ENCODE measurements at regions not wholly inside any gene's neighbourhood (a gene's known extent, or its start where the extent isn't known, plus 50 kb on each side); places are given as distances from the start of the nearest gene placed in this dataset.

GRCh38 chr6:147903321-147903720, 394.8 kb downstream of the SAMD5 start:
- Histone ChIP-seq H4K8ac (ENCODE audit: low read depth in 2 of 2, low read length in 2 of 2) (no peak overlapping the region), H3K56ac (ENCODE audit: extremely low read depth, insufficient read depth, low read length) (no peak overlapping the region), H3K4ac (ENCODE audit: low read depth, low read length) (no peak overlapping the region), H2BK5ac (ENCODE audit: low read depth, low read length, poor library complexity, severe bottlenecking) (no peak overlapping the region), H2AK5ac (ENCODE audit: low read depth, low read length) (no peak overlapping the region), H2BK15ac (ENCODE audit: low read depth, low read length) (no peak overlapping the region), H3K9me3 (ENCODE audit: control insufficient read depth, insufficient read depth, low read length) (no peaks in the 10 kb centered on the region), H4K20me1 (ENCODE audit: insufficient read depth, low read length) (no peaks in the 10 kb centered on the region), H3K18ac (ENCODE audit: low read depth, low read length) (no peak overlapping the region), H3K4me3 (ENCODE audit: insufficient read depth, low read depth, low read length) (no peak overlapping the region), H3K9ac (ENCODE audit: low read depth, low read length) (no peak overlapping the region), H3K23ac (ENCODE audit: low read depth, low read length) (no peak overlapping the region), H3K9me1 (ENCODE audit: insufficient read depth, low read length) (no peaks in the 10 kb centered on the region), H2AK9ac (replicated peaks; ENCODE audit: low read depth, low read length, poor library complexity) (no peak overlapping the region), H2BK120ac (ENCODE audit: low read depth, low read length) (no peak overlapping the region), H4K5ac (ENCODE audit: low read depth, low read length) (no peak overlapping the region), H4K91ac (ENCODE audit: insufficient read depth, low read depth, low read length) (no peak overlapping the region), H3K79me1 (ENCODE audit: low read depth in 1 of 2, low read length in 2 of 2) (no peaks in the 10 kb centered on the region), H3K4me2 (ENCODE audit: low read depth, low read length) (no peak overlapping the region), H3K14ac (replicated peaks; ENCODE audit: low read depth, low read length) (no peak overlapping the region), H3K27ac (ENCODE audit: insufficient read depth, low read length) (no peak overlapping the region), H3K36me3 (ENCODE audit: control insufficient read depth, insufficient read depth, low read length) (no peaks in the 10 kb centered on the region), H3K4me1 (ENCODE audit: control insufficient read depth, insufficient read depth, low read length) (no peaks in the 10 kb centered on the region), H2BK20ac (ENCODE audit: low read depth, low read length) (no peak overlapping the region), H2AFZ (replicated peaks; ENCODE audit: low read length, poor library complexity) (no peak overlapping the region), H3K27me3 (ENCODE audit: control insufficient read depth, insufficient read depth, low read length) (no peaks in the 10 kb centered on the region)
- in situ Hi-C loops (cut with MboI; ENCODE audit: low sequenced_read_pairs), result no loop called here
- BruUV-seq (replicated peaks), result no TSS peak
- DNase-seq, result no peak
- ChIA-PET CTCF (interaction anchor here (0.7 kb wide), 1 partner anchor 210 kb away, joined by 3 read pairs; no protein-coding TSS in a partner anchor), POLR2A (ENCODE audit: unreplicated experiment) (no interaction called here)
- TF ChIP-seq RAD21 (IDR thresholded peaks at IDR 0.05; ENCODE audit: low read length) (no peak), RCOR1 (IDR thresholded peaks at IDR 0.05; ENCODE audit: insufficient replicate concordance, low read length) (no peak), SMC3 (IDR thresholded peaks at IDR 0.05; ENCODE audit: low read depth, low read length) (no peak), CHD1 (IDR thresholded peaks at IDR 0.05; ENCODE audit: low read depth, low read length) (no peak), CTCF (conservative IDR thresholded peaks at IDR 0.05; ENCODE audit: low read depth, low read length) (no peak), ELK1 (IDR thresholded peaks at IDR 0.05; ENCODE audit: borderline replicate concordance, low read depth, low read length) (no peak)
- dilution Hi-C loops (cut with HindIII; ENCODE audit: low sequenced_read_pairs, unreplicated experiment), result no loop called here
- ATAC-seq (ENCODE audit: low read depth), result no peak
- WGBS, 2 experiments (ENCODE audit: extremely low coverage in 2 of 2, insufficient read length in 1 of 2), result no CpG with 5 or more reads among the region's 4 CpGs
- intact Hi-C loops (cut with micrococcal nuclease), result no loop called here

Data from IMR-90 (cell line).